ENCODE measurements at regions not wholly inside any gene's neighbourhood (a gene's known extent, or its start where the extent isn't known, plus 50 kb on each side); places are given as distances from the start of the nearest gene placed in this dataset.

DNA sequence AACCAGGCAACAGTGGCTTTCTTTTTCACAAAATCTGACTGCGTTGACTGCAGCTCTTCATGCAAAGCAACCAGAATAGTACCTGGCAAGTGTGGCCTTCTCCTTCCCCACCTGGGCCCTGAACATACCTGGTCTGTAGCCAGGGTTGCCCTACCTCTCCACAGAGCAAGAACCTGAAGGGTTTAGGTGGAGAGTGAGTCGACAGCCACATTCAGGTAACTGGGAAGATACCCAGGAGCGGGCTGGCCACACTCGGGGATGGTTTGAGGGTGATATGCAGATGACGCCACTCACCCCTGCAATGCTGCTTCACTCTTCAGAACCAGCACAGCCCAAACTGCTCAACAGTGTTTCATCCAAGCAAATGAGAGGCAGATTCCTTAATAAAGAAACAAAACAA, 117.3 kb downstream of the TTC32 start:
- Mint-ChIP-seq H3K4me3 (no peak overlapping the region), H3K9me3 (no peaks in the 10 kb centered on the region), H3K4me1 (ENCODE audit: low read depth) (peaks cover 4% of the 10 kb centered on the region), H3K27me3 (peaks cover 2% of the 10 kb centered on the region), H3K36me3 (ENCODE audit: low read depth) (no peaks in the 10 kb centered on the region), H3K27ac (no peak overlapping the region)
- no peak for DNase-seq

DNA sequence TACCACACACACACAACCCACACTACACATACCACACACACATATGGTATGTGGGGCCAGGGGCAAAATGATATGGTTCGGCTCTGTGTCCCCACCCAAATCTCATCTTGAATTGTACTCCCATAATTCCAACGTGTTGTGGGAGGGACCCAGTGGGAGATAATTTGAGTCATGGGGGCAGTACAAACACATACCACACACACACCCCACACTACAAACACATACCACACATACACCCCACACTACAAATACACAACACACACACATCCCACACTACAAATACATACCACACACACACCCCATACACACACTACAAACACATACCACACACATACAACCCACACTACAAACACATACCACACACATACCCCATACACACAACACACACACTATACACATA, 117.8 kb downstream of the TTC32 start:
- Mint-ChIP-seq H3K27ac (no peak overlapping the region), H3K9me3 (no peaks in the 10 kb centered on the region), H3K4me3 (no peak overlapping the region), H3K27me3 (peaks cover 4% of the 10 kb centered on the region), H3K4me1 (ENCODE audit: low read depth) (peaks cover 4% of the 10 kb centered on the region), H3K36me3 (ENCODE audit: low read depth) (no peaks in the 10 kb centered on the region)
- DNase-seq = no peak

DNA sequence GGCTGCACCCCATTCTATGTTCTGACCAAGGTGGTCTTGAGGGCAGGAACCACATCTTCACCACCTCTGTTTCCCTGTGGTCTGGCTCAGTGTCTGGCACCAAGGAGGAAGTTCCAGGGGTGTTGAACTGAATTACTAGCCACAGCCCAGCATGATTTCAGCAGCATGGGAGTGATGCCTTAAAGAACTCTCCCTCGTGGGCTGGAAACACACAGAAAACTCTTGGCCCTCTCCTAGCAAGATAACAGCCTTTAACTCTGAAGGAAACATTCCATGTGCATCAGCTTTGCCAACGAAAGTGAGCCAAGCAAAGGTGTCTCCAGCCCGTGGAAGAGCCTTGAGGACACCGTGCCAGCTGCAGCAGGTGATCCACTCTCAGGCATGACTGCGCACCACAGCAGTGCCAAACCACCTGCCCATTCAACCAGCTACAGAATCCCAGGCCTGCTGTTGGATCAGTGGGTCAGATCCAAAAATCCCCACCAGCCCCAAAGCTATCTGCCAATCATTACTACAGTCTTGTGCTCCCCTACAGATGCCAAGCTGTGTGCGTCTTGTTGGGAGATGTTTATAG, 124.8 kb downstream of the TTC32 start:
- Mint-ChIP-seq H3K4me3 (no peak overlapping the region), H3K27me3 (peaks cover 11% of the 10 kb centered on the region), H3K4me1 (ENCODE audit: low read depth) (no peaks in the 10 kb centered on the region), H3K27ac (no peak overlapping the region), H3K36me3 (ENCODE audit: low read depth) (no peaks in the 10 kb centered on the region), H3K9me3 (no peaks in the 10 kb centered on the region)
- DNase-seq = no peak

DNA sequence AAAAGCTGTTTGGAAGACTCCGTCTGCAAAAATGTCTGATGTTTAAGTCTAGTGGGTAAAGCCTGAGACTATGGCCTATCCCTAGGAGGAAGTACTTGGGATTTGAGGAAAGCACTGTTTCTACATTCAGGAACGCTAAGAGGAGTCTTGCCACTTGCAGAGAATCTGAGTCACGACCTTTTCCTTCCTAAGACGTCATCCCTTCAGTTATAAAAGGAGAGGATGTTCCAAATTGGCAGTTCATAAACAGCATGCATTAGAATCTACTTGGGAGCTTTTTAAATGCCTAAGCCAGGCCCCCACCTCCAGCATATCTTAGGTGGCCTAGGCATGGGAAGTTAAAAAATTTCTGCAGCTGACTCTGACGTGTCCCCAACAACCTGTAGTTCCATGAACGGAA, 125.9 kb downstream of the TTC32 start:
- H3K4me3 Mint-ChIP-seq = no peak overlapping the region
- DNase-seq = no peak
- H3K27me3 Mint-ChIP-seq = peaks cover 11% of the 10 kb centered on the region
- H3K27ac Mint-ChIP-seq = no peak overlapping the region
- no peaks in the 10 kb centered on the region for H3K9me3 Mint-ChIP-seq
- no peaks in the 10 kb centered on the region for H3K36me3 Mint-ChIP-seq (ENCODE audit: low read depth)
- H3K4me1 Mint-ChIP-seq (ENCODE audit: low read depth) = no peaks in the 10 kb centered on the region

- Mint-ChIP-seq H3K27ac (no peak overlapping the region), H3K4me3 (no peak overlapping the region), H3K36me3 (ENCODE audit: low read depth) (no peaks in the 10 kb centered on the region), H3K27me3 (peaks cover 11% of the 10 kb centered on the region), H3K4me1 (ENCODE audit: low read depth) (no peaks in the 10 kb centered on the region), H3K9me3 (no peaks in the 10 kb centered on the region)
- no peak for DNase-seq
Measured at GRCh38 chr2:19775315-19775714, 126.5 kb downstream of the TTC32 start.

DNA sequence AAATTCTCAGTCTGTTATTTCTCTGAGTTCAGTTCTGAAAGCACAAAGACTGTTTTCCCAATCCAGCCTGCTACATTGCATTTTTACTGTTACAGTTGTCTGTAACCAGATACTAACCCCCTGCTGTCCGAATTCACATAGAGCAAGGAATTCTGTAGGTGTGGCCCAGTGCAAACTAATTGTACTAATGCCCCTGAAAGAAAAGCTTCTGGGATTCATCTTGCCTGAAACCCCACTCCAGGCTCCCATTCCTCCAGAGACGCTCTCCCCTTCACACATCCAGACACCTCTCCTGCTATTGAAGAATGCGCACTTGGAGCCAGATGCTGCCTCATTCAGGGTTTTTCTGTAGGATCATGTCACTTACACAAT, 127.0 kb downstream of the TTC32 start:
- H3K4me1 Mint-ChIP-seq (ENCODE audit: low read depth) = no peaks in the 10 kb centered on the region
- DNase-seq = no peak

DNA sequence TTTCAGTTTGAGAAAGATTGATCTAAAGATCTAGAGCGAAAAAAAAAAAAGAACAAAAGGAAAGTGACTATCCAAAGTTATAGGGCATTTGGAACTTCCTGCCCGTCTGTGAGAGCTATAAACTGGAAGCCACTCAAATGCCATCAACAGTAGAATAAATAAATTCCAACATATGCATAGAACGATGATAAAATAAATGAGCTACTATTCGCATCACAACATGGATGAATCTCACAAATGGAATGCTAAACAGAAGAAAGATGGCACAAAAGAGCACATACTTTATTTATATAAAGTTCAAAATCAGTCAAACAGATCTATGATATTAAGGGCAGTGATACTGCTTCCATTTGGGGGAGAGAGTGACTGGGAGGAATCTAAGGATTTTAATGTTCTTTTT, 128.8 kb downstream of the TTC32 start:
- Mint-ChIP-seq H3K4me1 (ENCODE audit: low read depth) (no peaks in the 10 kb centered on the region), H3K4me3 (no peak overlapping the region), H3K27ac (no peak overlapping the region), H3K36me3 (ENCODE audit: low read depth) (no peaks in the 10 kb centered on the region), H3K9me3 (no peaks in the 10 kb centered on the region), H3K27me3 (peaks cover 8% of the 10 kb centered on the region)
- no peak for DNase-seq

More for the DNA sequence above, 127.0 kb downstream of the TTC32 start:
- no peaks in the 10 kb centered on the region for H3K36me3 Mint-ChIP-seq (ENCODE audit: low read depth)
- peaks cover 11% of the 10 kb centered on the region for H3K27me3 Mint-ChIP-seq
- H3K4me3 Mint-ChIP-seq = no peak overlapping the region
- no peaks in the 10 kb centered on the region for H3K9me3 Mint-ChIP-seq
- H3K27ac Mint-ChIP-seq = no peak overlapping the region

DNA sequence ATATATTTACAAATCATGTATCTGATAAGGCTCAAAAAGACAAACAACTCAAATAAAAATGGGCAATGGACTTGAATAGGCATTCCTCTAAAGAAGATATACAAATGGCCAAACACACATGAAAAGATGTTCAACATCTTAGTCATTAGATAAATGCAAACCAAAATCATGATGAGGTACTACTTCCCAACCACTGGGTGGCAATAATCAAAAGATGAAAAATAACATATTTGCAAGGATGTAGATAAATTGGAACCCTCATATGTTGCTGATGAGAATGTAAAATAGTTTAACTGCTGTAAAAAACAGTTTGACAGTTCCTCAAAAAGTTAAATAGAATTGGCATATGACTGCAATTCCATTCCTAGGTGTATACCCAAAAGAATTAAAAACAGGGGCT, 132.3 kb downstream of the TTC32 start:
- no peak overlapping the region for H3K4me3 Mint-ChIP-seq
- peaks cover 2% of the 10 kb centered on the region for H3K27me3 Mint-ChIP-seq
- DNase-seq = no peak
- H3K27ac Mint-ChIP-seq = no peak overlapping the region
- no peaks in the 10 kb centered on the region for H3K4me1 Mint-ChIP-seq (ENCODE audit: low read depth)
- H3K9me3 Mint-ChIP-seq = peaks cover 1% of the 10 kb centered on the region
- no peaks in the 10 kb centered on the region for H3K36me3 Mint-ChIP-seq (ENCODE audit: low read depth)

DNA sequence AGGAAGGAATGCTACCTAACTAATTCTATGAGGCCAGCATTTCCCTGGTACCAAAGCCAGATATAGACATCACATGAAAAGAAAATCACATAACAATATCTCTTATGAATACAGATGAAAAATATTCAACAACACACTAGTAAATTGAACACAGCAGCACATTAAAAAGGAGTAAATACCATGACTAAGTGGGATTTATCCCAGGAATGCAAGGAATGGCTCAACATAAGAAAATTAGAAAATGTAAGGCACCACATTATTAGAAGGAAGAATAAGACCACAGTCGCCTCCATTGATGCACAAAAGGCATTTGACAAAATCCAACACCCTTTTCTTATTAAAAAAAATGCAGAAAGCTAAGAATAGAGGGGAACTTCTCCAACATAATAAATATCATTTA, 133.9 kb downstream of the TTC32 start:
- DNase-seq = no peak
- no peak overlapping the region for H3K27ac Mint-ChIP-seq
- H3K9me3 Mint-ChIP-seq = peaks cover 1% of the 10 kb centered on the region
- H3K4me1 Mint-ChIP-seq (ENCODE audit: low read depth) = no peaks in the 10 kb centered on the region
- no peaks in the 10 kb centered on the region for H3K36me3 Mint-ChIP-seq (ENCODE audit: low read depth)
- H3K4me3 Mint-ChIP-seq = no peak overlapping the region
- H3K27me3 Mint-ChIP-seq = peaks cover 7% of the 10 kb centered on the region

DNA sequence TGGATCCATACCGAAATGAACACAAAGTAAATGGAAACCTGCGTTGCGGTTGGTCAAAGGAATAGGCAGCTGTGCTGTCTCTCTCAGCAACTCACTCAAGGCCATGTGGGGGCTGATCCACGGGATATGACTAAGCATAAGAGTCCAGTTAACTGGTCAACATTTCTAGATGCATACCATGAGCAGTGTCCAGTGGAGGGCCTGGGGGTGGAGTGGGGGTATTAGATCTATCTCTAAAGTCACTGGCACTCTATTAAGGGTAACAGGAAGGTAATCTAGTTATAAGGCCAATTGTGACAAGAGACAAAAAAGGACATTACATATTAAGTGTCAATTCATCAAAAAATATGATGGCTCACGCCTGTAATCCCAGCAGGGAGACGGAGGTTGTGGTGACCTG, 136.8 kb downstream of the TTC32 start:
- H3K27me3 Mint-ChIP-seq = peaks cover 7% of the 10 kb centered on the region
- no peak overlapping the region for H3K27ac Mint-ChIP-seq
- no peak for DNase-seq
- H3K4me3 Mint-ChIP-seq = no peak overlapping the region
- no peaks in the 10 kb centered on the region for H3K4me1 Mint-ChIP-seq (ENCODE audit: low read depth)
- peaks cover 1% of the 10 kb centered on the region for H3K9me3 Mint-ChIP-seq
- H3K36me3 Mint-ChIP-seq (ENCODE audit: low read depth) = no peaks in the 10 kb centered on the region

- Mint-ChIP-seq H3K27me3 (peaks cover 7% of the 10 kb centered on the region), H3K4me1 (ENCODE audit: low read depth) (no peaks in the 10 kb centered on the region), H3K27ac (no peak overlapping the region), H3K9me3 (peaks cover 1% of the 10 kb centered on the region), H3K36me3 (ENCODE audit: low read depth) (no peaks in the 10 kb centered on the region), H3K4me3 (no peak overlapping the region)
- no peak for DNase-seq
Measured at GRCh38 chr2:19763731-19764130, 138.1 kb downstream of the TTC32 start.

GRCh38 chr2:19762959-19763605, 138.7 kb downstream of the TTC32 start:
- no peak for DNase-seq
- peaks cover 7% of the 10 kb centered on the region for H3K27me3 Mint-ChIP-seq
- peaks cover 1% of the 10 kb centered on the region for H3K9me3 Mint-ChIP-seq
- no peaks in the 10 kb centered on the region for H3K4me1 Mint-ChIP-seq (ENCODE audit: low read depth)
- no peak overlapping the region for H3K4me3 Mint-ChIP-seq
- H3K27ac Mint-ChIP-seq = no peak overlapping the region
- H3K36me3 Mint-ChIP-seq (ENCODE audit: low read depth) = no peaks in the 10 kb centered on the region

- Mint-ChIP-seq H3K9me3 (peaks cover 1% of the 10 kb centered on the region), H3K27ac (no peak overlapping the region), H3K27me3 (peaks cover 4% of the 10 kb centered on the region), H3K36me3 (ENCODE audit: low read depth) (no peaks in the 10 kb centered on the region), H3K4me1 (ENCODE audit: low read depth) (no peaks in the 10 kb centered on the region), H3K4me3 (no peak overlapping the region)
- no peak for DNase-seq
Measured at GRCh38 chr2:19762142-19762541, 139.6 kb downstream of the TTC32 start.

- Mint-ChIP-seq H3K36me3 (ENCODE audit: low read depth) (no peaks in the 10 kb centered on the region), H3K4me1 (ENCODE audit: low read depth) (no peaks in the 10 kb centered on the region), H3K4me3 (no peak overlapping the region), H3K27me3 (peaks cover 6% of the 10 kb centered on the region), H3K27ac (no peak overlapping the region), H3K9me3 (peaks cover 1% of the 10 kb centered on the region)
- DNase-seq = no peak
Measured at GRCh38 chr2:19759880-19760279, 141.9 kb downstream of the TTC32 start.

DNA sequence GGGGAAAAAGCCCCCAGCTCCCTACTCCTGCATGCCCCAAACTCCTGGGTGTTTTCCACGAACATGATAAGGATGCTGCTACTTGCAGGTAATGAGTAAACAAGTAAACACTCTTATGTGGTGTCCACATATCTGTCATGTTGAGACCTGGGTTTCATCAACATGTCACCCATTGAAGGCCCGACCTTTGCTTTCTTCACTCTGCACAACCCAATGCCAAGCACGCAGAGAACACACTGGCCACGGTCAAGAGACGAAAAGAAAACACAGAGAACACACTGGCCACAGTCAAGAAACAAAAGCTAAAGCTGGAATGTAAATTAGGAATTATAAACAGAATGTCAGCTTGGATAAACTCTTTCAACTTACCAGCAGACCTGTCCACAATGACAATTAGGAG, 143.1 kb downstream of the TTC32 start:
- H3K27me3 Mint-ChIP-seq = peaks cover 11% of the 10 kb centered on the region
- H3K4me3 Mint-ChIP-seq = no peak overlapping the region
- no peak for DNase-seq
- H3K36me3 Mint-ChIP-seq (ENCODE audit: low read depth) = no peaks in the 10 kb centered on the region
- H3K4me1 Mint-ChIP-seq (ENCODE audit: low read depth) = no peaks in the 10 kb centered on the region
- H3K9me3 Mint-ChIP-seq = no peaks in the 10 kb centered on the region
- H3K27ac Mint-ChIP-seq = no peak overlapping the region

- no peaks in the 10 kb centered on the region for H3K9me3 Mint-ChIP-seq
- H3K36me3 Mint-ChIP-seq (ENCODE audit: low read depth) = no peaks in the 10 kb centered on the region
- H3K4me3 Mint-ChIP-seq = no peak overlapping the region
- H3K4me1 Mint-ChIP-seq (ENCODE audit: low read depth) = no peaks in the 10 kb centered on the region
- DNase-seq = no peak
- no peak overlapping the region for H3K27ac Mint-ChIP-seq
- peaks cover 8% of the 10 kb centered on the region for H3K27me3 Mint-ChIP-seq
Measured at GRCh38 chr2:19757586-19757985, 144.2 kb downstream of the TTC32 start.

All from activated T-cell treated with anti-CD3 and anti-CD28 coated beads, Interleukin-2, amount 50 U/mL, for 24 hours (primary cell).